ENCODE measurements at regions not wholly inside any gene's neighbourhood (a gene's known extent, or its start where the extent isn't known, plus 50 kb on each side); places are given as distances from the start of the nearest gene placed in this dataset.

- no peak for TF ChIP-seq REST (IDR thresholded peaks at IDR 0.05)
Observed at GRCh38 chr6:109901976-109902375, 76.1 kb upstream of the GPR6 start (continued).

GRCh38 chr6:109902870-109903269 is 75.2 kb upstream of the GPR6 start:
- no peak overlapping the region for H3K27ac ChIP-seq (ENCODE audit: low read depth in 1 of 2, low read length in 2 of 2)
- 63% methylated on average over 1 of the region's 1 CpG for WGBS
- no peak overlapping the region for H3K4me3 ChIP-seq (ENCODE audit: low read depth in 1 of 3, low read length in 3 of 3)
- H3K27me3 ChIP-seq (ENCODE audit: control insufficient read depth in 4 of 4, insufficient read depth in 4 of 4, low read length in 3 of 4), result no peaks in the 10 kb centered on the region
- H3K4me1 ChIP-seq (ENCODE audit: control insufficient read depth in 4 of 4, insufficient read depth in 4 of 4, low read length in 3 of 4), result no peaks in the 10 kb centered on the region
- TF ChIP-seq ATF3 (IDR thresholded peaks at IDR 0.05), result no peak
- no peak for TF ChIP-seq MAX (IDR thresholded peaks at IDR 0.05)
- no peak for TF ChIP-seq HNF4G (IDR thresholded peaks at IDR 0.05)
- TF ChIP-seq GABPA (IDR thresholded peaks at IDR 0.05 in 1 of 2, conservative IDR thresholded peaks at IDR 0.05 in 1 of 2), result no peak
- no peak for TF ChIP-seq JUND (IDR thresholded peaks at IDR 0.05)
- no peak for TF ChIP-seq RXRA (IDR thresholded peaks at IDR 0.05)
- TF ChIP-seq FOXA1 (IDR thresholded peaks at IDR 0.05), result no peak
- TF ChIP-seq SP1 (IDR thresholded peaks at IDR 0.05), result no peak
- no peak overlapping the region for H3K9ac ChIP-seq (ENCODE audit: low read depth in 1 of 2, low read length in 2 of 2)
- no peaks in the 10 kb centered on the region for H3K36me3 ChIP-seq (ENCODE audit: control insufficient read depth in 4 of 4, insufficient read depth in 3 of 4, low read depth in 1 of 4, low read length in 3 of 4)
- no peak for DNase-seq (ENCODE audit: low spot score)
- no peaks in the 10 kb centered on the region for H3K9me3 ChIP-seq (ENCODE audit: control insufficient read depth in 4 of 4, low read length in 3 of 4)

GRCh38 chr6:109910571-109910970 is 67.5 kb upstream of the GPR6 start:
- no peaks in the 10 kb centered on the region for H3K4me1 ChIP-seq (ENCODE audit: control insufficient read depth in 4 of 4, insufficient read depth in 4 of 4, low read length in 3 of 4)
- H3K9me3 ChIP-seq (ENCODE audit: control insufficient read depth in 4 of 4, low read length in 3 of 4), result no peaks in the 10 kb centered on the region
- whole genome bisulfite sequencing, result 56% methylated on average over 1 of the region's 1 CpG
- H3K4me3 ChIP-seq (ENCODE audit: low read depth in 1 of 3, low read length in 3 of 3), result no peak overlapping the region
- no peaks in the 10 kb centered on the region for H3K36me3 ChIP-seq (ENCODE audit: control insufficient read depth in 4 of 4, insufficient read depth in 3 of 4, low read depth in 1 of 4, low read length in 3 of 4)
- no peak for DNase-seq (ENCODE audit: low spot score)
- no peak overlapping the region for H3K9ac ChIP-seq (ENCODE audit: low read depth in 1 of 2, low read length in 2 of 2)
- no peaks in the 10 kb centered on the region for H3K27me3 ChIP-seq (ENCODE audit: control insufficient read depth in 4 of 4, insufficient read depth in 4 of 4, low read length in 3 of 4)
- no peak overlapping the region for H3K27ac ChIP-seq (ENCODE audit: low read depth in 1 of 2, low read length in 2 of 2)
- TF ChIP-seq FOXA1 (IDR thresholded peaks at IDR 0.05) (no peak), FOXA2 (IDR thresholded peaks at IDR 0.05) (no peak), RAD21 (IDR thresholded peaks at IDR 0.05) (no peak), NR2F2 (IDR thresholded peaks at IDR 0.05) (no peak), JUND (IDR thresholded peaks at IDR 0.05) (no peak), EGR1 (IDR thresholded peaks at IDR 0.05; ENCODE audit: low read depth in 2 of 2) (no peak), RXRA (IDR thresholded peaks at IDR 0.05) (no peak)

- WGBS, result 45% methylated on average over 3 of the region's 3 CpGs
- Histone ChIP-seq H3K9me3 (ENCODE audit: control insufficient read depth in 4 of 4, low read length in 3 of 4) (no peaks in the 10 kb centered on the region), H3K27ac (ENCODE audit: low read depth in 1 of 2, low read length in 2 of 2) (no peak overlapping the region), H3K4me1 (ENCODE audit: control insufficient read depth in 4 of 4, insufficient read depth in 4 of 4, low read length in 3 of 4) (no peaks in the 10 kb centered on the region), H3K27me3 (ENCODE audit: control insufficient read depth in 4 of 4, insufficient read depth in 4 of 4, low read length in 3 of 4) (no peaks in the 10 kb centered on the region), H3K36me3 (ENCODE audit: control insufficient read depth in 4 of 4, insufficient read depth in 3 of 4, low read depth in 1 of 4, low read length in 3 of 4) (no peaks in the 10 kb centered on the region), H3K4me3 (ENCODE audit: low read depth in 1 of 3, low read length in 3 of 3) (no peak overlapping the region), H3K9ac (ENCODE audit: low read depth in 1 of 2, low read length in 2 of 2) (no peak overlapping the region)
- no peak for DNase-seq (ENCODE audit: low spot score)
- TF ChIP-seq RXRA (IDR thresholded peaks at IDR 0.05) (no peak), YY1 (IDR thresholded peaks at IDR 0.05) (no peak), ATF3 (IDR thresholded peaks at IDR 0.05) (no peak), SP1 (IDR thresholded peaks at IDR 0.05) (no peak)
Observed at GRCh38 chr6:109912118-109912517, 66.0 kb upstream of the GPR6 start.

Measured in liver (tissue), 7 donors.